PFSK-1 (cell line): ENCODE measurements at regions not wholly inside any gene's neighbourhood (a gene's known extent, or its start where the extent isn't known, plus 50 kb on each side); places are given as distances from the start of the nearest gene placed in this dataset.

Source experiments
- FOXP2 ChIP-seq: optimal IDR thresholded peaks from 2 replicates; pipeline ENCODE3; 2011; ENCODE audit warnings: borderline replicate concordance, control low read depth, inconsistent platforms; ENCODE audit not compliant: insufficient read depth; ENCODE audit errors: extremely low read length, extremely low read depth
- POLR2AphosphoS5 ChIP-seq: IDR thresholded peaks from 2 replicates; pipeline ENCODE4 v1.6.1; 2012; ENCODE audit warnings: low read depth, mild to moderate bottlenecking, control low read depth, low read length, moderate library complexity
- REST ChIP-seq, 2 experiments: IDR thresholded peaks; 2 replicates each; pipeline versions ENCODE4 v1.6.1 to v1.8.0; 2011 to 2012; ENCODE audit warnings: low read depth in 2 of 2, low read length in 2 of 2, control low read depth in 1 of 2, inconsistent platforms in 1 of 2, mild to moderate bottlenecking in 1 of 2, moderate library complexity in 1 of 2; ENCODE audit not compliant: insufficient read depth in 1 of 2
- SIN3A ChIP-seq: IDR thresholded peaks from 2 replicates; pipeline ENCODE4 v1.6.1; 2012; ENCODE audit warnings: mild to moderate bottlenecking, low read length, moderate library complexity, borderline replicate concordance; ENCODE audit not compliant: insufficient read depth
- TAF1 ChIP-seq: IDR thresholded peaks from 2 replicates; pipeline ENCODE4 v1.6.1; 2012; ENCODE audit warnings: low read length, control low read depth, borderline replicate concordance; ENCODE audit not compliant: insufficient read depth

GRCh38 chr1:173318788-173319187, 111.7 kb upstream of the TNFSF4 start:
- TF ChIP-seq SIN3A (no peak), FOXP2 (no peak), POLR2AphosphoS5 (no peak), REST (IDR thresholded peaks at IDR 0.05; ENCODE audit: insufficient read depth in 1 of 2, low read depth in 2 of 2, low read length in 2 of 2) (no peak), TAF1 (no peak)

GRCh38 chr1:173328961-173329360, 121.8 kb upstream of the TNFSF4 start:
- TF ChIP-seq TAF1 (no peak), FOXP2 (no peak), SIN3A (no peak), REST (IDR thresholded peaks at IDR 0.05; ENCODE audit: insufficient read depth in 1 of 2, low read depth in 2 of 2, low read length in 2 of 2) (no peak), POLR2AphosphoS5 (no peak)

- TF ChIP-seq POLR2AphosphoS5, result no peak
These were observed 122.6 kb upstream of the TNFSF4 start for GRCh38 chr1:173329726-173330125.

GRCh38 chr1:173330149-173330951, 123.2 kb upstream of the TNFSF4 start:
- no peak for TF ChIP-seq REST (IDR thresholded peaks at IDR 0.05; ENCODE audit: insufficient read depth in 1 of 2, low read depth in 2 of 2, low read length in 2 of 2)
- no peak for TF ChIP-seq FOXP2
- TF ChIP-seq POLR2AphosphoS5, result no peak
- TF ChIP-seq TAF1, result no peak
- TF ChIP-seq SIN3A, result no peak

GRCh38 chr1:173332026-173332425, 124.9 kb upstream of the TNFSF4 start:
- TF ChIP-seq FOXP2, result no peak

GRCh38 chr1:173333581-173333980, 126.5 kb upstream of the TNFSF4 start:
- TF ChIP-seq REST (IDR thresholded peaks at IDR 0.05; ENCODE audit: insufficient read depth in 1 of 2, low read depth in 2 of 2, low read length in 2 of 2) (no peak), FOXP2 (no peak), TAF1 (no peak), POLR2AphosphoS5 (no peak), SIN3A (no peak)
